Omental fat pad (tissue), 3 donors: ENCODE measurements at regions not wholly inside any gene's neighbourhood (a gene's known extent, or its start where the extent isn't known, plus 50 kb on each side); places are given as distances from the start of the nearest gene placed in this dataset.

ENCODE experiments used
- ATAC-seq: fragments of 150-250 bp; one replicate; pipeline ENCODE4 v1.9.1; 2016; ENCODE audit warnings: mild to moderate bottlenecking, moderate library complexity; ENCODE audit not compliant: low FRiP score
- DNase-seq: peaks from one replicate; pipeline ENCODE4 v3.0.0-alpha.2; 2019; ENCODE audit warnings: low spot score
- CTCF ChIP-seq, 3 donors: fragments of 450-650 bp; IDR thresholded peaks; one replicate each; pipeline ENCODE4 v1.5.1; 2016 to 2017; ENCODE audit warnings: antibody characterized with exemption in 3 of 3, mild to moderate bottlenecking in 3 of 3, moderate library complexity in 2 of 3

GRCh38 chr11:116454020-116454645, 318.7 kb downstream of the BUD13 start:
- ATAC-seq: no peak
- TF ChIP-seq CTCF (IDR thresholded peaks at IDR 0.05): no peak
- DNase-seq: peak; percentile 24

GRCh38 chr11:116452461-116452860, 320.3 kb downstream of the BUD13 start:
- ATAC-seq: no peak
- no peak for TF ChIP-seq CTCF (IDR thresholded peaks at IDR 0.05)
- DNase-seq: no peak

GRCh38 chr11:116449522-116449921, 323.3 kb downstream of the BUD13 start:
- no peak for TF ChIP-seq CTCF (IDR thresholded peaks at IDR 0.05)
- ATAC-seq (no peak), DNase-seq (no peak)

- DNase-seq: no peak
- ATAC-seq: no peak
- no peak for TF ChIP-seq CTCF (IDR thresholded peaks at IDR 0.05)
Observed at GRCh38 chr11:116446048-116446941, 326.5 kb downstream of the BUD13 start.

GRCh38 chr11:116445108-116446047, 327.4 kb downstream of the BUD13 start:
- ATAC-seq: no peak
- no peak for DNase-seq
- TF ChIP-seq CTCF (IDR thresholded peaks at IDR 0.05): no peak

GRCh38 chr11:116442238-116442752, 330.5 kb downstream of the BUD13 start:
- no peak for TF ChIP-seq CTCF (IDR thresholded peaks at IDR 0.05)
- ATAC-seq (no peak), DNase-seq (no peak)
